OCI-LY7 (cell line): ENCODE measurements at regions not wholly inside any gene's neighbourhood (a gene's known extent, or its start where the extent isn't known, plus 50 kb on each side); places are given as distances from the start of the nearest gene placed in this dataset.

ENCODE experiments used
- BruUV-seq: library from RNA; stranded (reverse); fragments of 400-500 nt; replicated peaks from 2 replicates; lab custom pipeline; 2021; lab: Mats Ljungman, UMichigan
- CTCF ChIA-PET: fragments of 300-600 bp; sonication (Branson Sonifier 250); formaldehyde crosslinking; loops from one replicate; lab custom pipeline; 2022; ENCODE audit warnings: antibody characterized with exemption; ENCODE audit not compliant: unreplicated experiment; lab: Charles Lee
- POLR2A ChIA-PET: fragments of 300-600 bp; sonication (Branson Sonifier 250); formaldehyde crosslinking; loops from one replicate; lab custom pipeline; 2022; ENCODE audit warnings: antibody characterized with exemption; lab: Charles Lee
- DNase-seq: peaks from one replicate; pipeline ENCODE4 v3.0.0-alpha.2; 2015; ENCODE audit warnings: low spot score
- H2AFZ ChIP-seq: fragments of 200-600 bp; sonication (generic), shearing (Covaris generic); 2 replicates; pipeline ENCODE4 v1.6.1; 2014; ENCODE audit warnings: mild to moderate bottlenecking, antibody characterized with exemption, low read length, moderate library complexity
- H3K27ac ChIP-seq: fragments of 200-600 bp; sonication (generic); 2 replicates; pipeline ENCODE4 v1.5.1; 2014; ENCODE audit warnings: mixed run types, low read depth, mild to moderate bottlenecking, moderate library complexity, low read length, inconsistent platforms; ENCODE audit not compliant: poor library complexity, severe bottlenecking
- H3K36me3 ChIP-seq: fragments of 200-600 bp; sonication (generic); 2 replicates; pipeline ENCODE4 v1.6.1; 2014; ENCODE audit warnings: mild to moderate bottlenecking, antibody characterized with exemption, low read length, moderate library complexity, mixed read lengths; ENCODE audit not compliant: insufficient read depth
- H3K4me1 ChIP-seq: fragments of 200-600 bp; sonication (generic); 2 replicates; pipeline ENCODE4 v1.5.1; 2014; ENCODE audit warnings: mild to moderate bottlenecking, low read length; ENCODE audit not compliant: insufficient read depth, poor library complexity, severe bottlenecking
- H3K4me2 ChIP-seq: fragments of 200-600 bp; sonication (generic); 2 replicates; pipeline ENCODE4 v1.6.1; 2014; ENCODE audit warnings: mild to moderate bottlenecking, low read length
- H3K4me3 ChIP-seq: fragments of 200-600 bp; sonication (generic); 2 replicates; pipeline ENCODE4 v1.5.1; 2014; ENCODE audit warnings: mild to moderate bottlenecking, low read depth, low read length; ENCODE audit not compliant: poor library complexity, severe bottlenecking
- H3K79me2 ChIP-seq: fragments of 200-600 bp; sonication (generic); 2 replicates; pipeline ENCODE4 v1.6.1; 2016; ENCODE audit warnings: low read depth, mild to moderate bottlenecking, low read length, moderate library complexity, mixed read lengths; ENCODE audit not compliant: insufficient read depth
- H3K9me2 ChIP-seq: fragments of 200-600 bp; sonication (generic); 2 replicates; pipeline ENCODE4 v1.6.1; 2016; ENCODE audit warnings: mild to moderate bottlenecking, low read length, mixed read lengths; ENCODE audit not compliant: insufficient read depth
- H3K9me3 ChIP-seq: fragments of 200-600 bp; sonication (generic); 2 replicates; pipeline ENCODE4 v1.6.1; 2014; ENCODE audit warnings: mild to moderate bottlenecking, mixed run types, low read length, mixed read lengths
- H4K20me1 ChIP-seq: fragments of 200-600 bp; sonication (generic); 2 replicates; pipeline ENCODE4 v1.6.1; 2014; ENCODE audit warnings: mild to moderate bottlenecking, antibody characterized with exemption, low read length, moderate library complexity, mixed read lengths; ENCODE audit not compliant: insufficient read depth
- EZH2phosphoT487 ChIP-seq: fragments of 200-600 bp; sonication (generic); IDR thresholded peaks from 2 replicates; pipeline ENCODE4 v1.6.1; 2018; ENCODE audit warnings: low read depth, borderline replicate concordance, mild to moderate bottlenecking, mixed run types, antibody characterized with exemption, low read length, moderate library complexity, mixed read lengths
- intact Hi-C: fragments of 100-400 bp; cut with micrococcal nuclease; formaldehyde crosslinking; loops from one replicate; pipeline ENCODE4 v1.10.0; 2022; ENCODE audit not compliant: unreplicated experiment
- TF ChIP-seq, protein P1 (sequence below): fragments of 200-600 bp; sonication (generic); conservative IDR thresholded peaks from 2 replicates; pipeline ENCODE4 v1.5.1; 2014; ENCODE audit warnings: mild to moderate bottlenecking, antibody characterized with exemption, low read length, moderate library complexity, mixed read lengths

DNA sequence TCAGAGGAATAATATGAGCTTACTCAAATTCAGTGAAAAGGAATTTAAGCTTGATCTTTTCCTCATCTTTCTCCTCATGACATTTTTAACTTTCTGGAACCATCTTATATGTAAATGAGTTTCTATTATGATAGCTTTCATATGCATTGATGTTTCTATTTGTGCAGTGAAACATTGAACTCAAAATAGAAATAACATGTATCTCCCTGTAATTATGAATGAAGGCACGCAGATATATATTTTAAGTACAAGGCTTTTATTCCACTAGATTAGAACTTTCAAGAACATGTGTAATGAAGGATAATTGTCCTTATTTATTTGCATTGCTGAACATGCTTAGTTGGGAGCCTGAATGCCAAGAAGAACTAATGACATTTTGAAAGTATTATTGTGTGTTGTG is 1391.7 kb upstream of the MIR17HG start:
- H4K20me1 ChIP-seq, result no peaks in the 10 kb centered on the region
- CTCF ChIA-PET, result no interaction called here
- TF ChIP-seq EZH2phosphoT487, result no peak
- TF ChIP-seq, protein P1, sequence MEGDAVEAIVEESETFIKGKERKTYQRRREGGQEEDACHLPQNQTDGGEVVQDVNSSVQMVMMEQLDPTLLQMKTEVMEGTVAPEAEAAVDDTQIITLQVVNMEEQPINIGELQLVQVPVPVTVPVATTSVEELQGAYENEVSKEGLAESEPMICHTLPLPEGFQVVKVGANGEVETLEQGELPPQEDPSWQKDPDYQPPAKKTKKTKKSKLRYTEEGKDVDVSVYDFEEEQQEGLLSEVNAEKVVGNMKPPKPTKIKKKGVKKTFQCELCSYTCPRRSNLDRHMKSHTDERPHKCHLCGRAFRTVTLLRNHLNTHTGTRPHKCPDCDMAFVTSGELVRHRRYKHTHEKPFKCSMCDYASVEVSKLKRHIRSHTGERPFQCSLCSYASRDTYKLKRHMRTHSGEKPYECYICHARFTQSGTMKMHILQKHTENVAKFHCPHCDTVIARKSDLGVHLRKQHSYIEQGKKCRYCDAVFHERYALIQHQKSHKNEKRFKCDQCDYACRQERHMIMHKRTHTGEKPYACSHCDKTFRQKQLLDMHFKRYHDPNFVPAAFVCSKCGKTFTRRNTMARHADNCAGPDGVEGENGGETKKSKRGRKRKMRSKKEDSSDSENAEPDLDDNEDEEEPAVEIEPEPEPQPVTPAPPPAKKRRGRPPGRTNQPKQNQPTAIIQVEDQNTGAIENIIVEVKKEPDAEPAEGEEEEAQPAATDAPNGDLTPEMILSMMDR, result no peak
- no peak overlapping the region for H3K4me3 ChIP-seq
- H3K4me1 ChIP-seq, result no peaks in the 10 kb centered on the region
- DNase-seq, result no peak
- H3K36me3 ChIP-seq, result no peaks in the 10 kb centered on the region
- BruUV-seq, result no TSS peak
- H3K4me2 ChIP-seq, result no peak overlapping the region
- H2AFZ ChIP-seq, result no peak overlapping the region
- POLR2A ChIA-PET, result interaction anchor here (0.5 to 0.9 kb wide), 2 partner anchors 10 to 37 kb away, joined by 3 read pairs; no protein-coding TSS in a partner anchor
- peaks cover 31% of the 10 kb centered on the region; the same call in 1 of the 2 replicates for H3K9me3 ChIP-seq
- no peak overlapping the region for H3K27ac ChIP-seq
- no peaks in the 10 kb centered on the region for H3K79me2 ChIP-seq
- H3K9me2 ChIP-seq, result peaks cover 4% of the 10 kb centered on the region; the same call in 1 of the 2 replicates
- intact Hi-C loops, result no loop called here

GRCh38 chr13:89959074-89959473 is 1388.4 kb upstream of the MIR17HG start:
- ChIA-PET CTCF (no interaction called here), POLR2A (interaction anchor here (0.6 to 1.1 kb wide), 4 partner anchors 8 to 1170 kb away, joined by 3 to 5 read pairs (median 4); no protein-coding TSS in a partner anchor)
- Histone ChIP-seq H3K27ac (no peak overlapping the region), H3K4me1 (no peaks in the 10 kb centered on the region), H3K36me3 (no peaks in the 10 kb centered on the region), H3K9me3 (peaks cover 31% of the 10 kb centered on the region), H3K9me2 (peaks cover 5% of the 10 kb centered on the region; the same call in 1 of the 2 replicates), H2AFZ (no peak overlapping the region), H3K4me3 (no peak overlapping the region), H3K79me2 (no peaks in the 10 kb centered on the region), H3K4me2 (no peak overlapping the region), H4K20me1 (no peaks in the 10 kb centered on the region)
- TF ChIP-seq, protein P1, result no peak
- TF ChIP-seq EZH2phosphoT487, result no peak
- no TSS peak for BruUV-seq
- DNase-seq, result no peak
- intact Hi-C loops, result no loop called here

DNA sequence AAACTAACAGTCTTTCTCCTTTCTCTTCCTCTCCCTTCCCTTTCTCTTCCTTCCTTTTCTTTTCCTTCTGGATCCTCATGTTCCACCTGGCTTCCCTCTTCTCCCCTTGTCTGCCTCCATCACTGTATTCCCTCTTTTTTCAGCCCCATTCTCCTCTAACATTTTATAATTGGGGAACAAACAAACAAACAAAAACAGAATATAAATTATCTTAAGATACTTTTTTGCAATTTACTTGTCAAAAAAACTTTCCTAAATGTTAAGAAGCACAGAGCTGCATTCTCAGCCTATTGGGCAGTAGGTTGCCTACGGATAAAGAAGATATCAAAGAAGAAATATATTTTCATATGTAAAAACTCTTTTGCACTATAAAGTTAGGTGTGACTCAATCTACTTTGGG is 1382.2 kb upstream of the MIR17HG start:
- H3K79me2 ChIP-seq, result no peaks in the 10 kb centered on the region

More for the DNA sequence above, 1382.2 kb upstream of the MIR17HG start:
- TF ChIP-seq, protein P1, result no peak
- TF ChIP-seq EZH2phosphoT487, result no peak
- no peak overlapping the region for H3K4me2 ChIP-seq
- peaks cover 6% of the 10 kb centered on the region; the same call in 1 of the 2 replicates for H3K9me3 ChIP-seq
- intact Hi-C loops, result no loop called here
- no peaks in the 10 kb centered on the region for H4K20me1 ChIP-seq
- DNase-seq, result no peak
- no peaks in the 10 kb centered on the region for H3K36me3 ChIP-seq
- no peak overlapping the region for H2AFZ ChIP-seq
- no peaks in the 10 kb centered on the region for H3K4me1 ChIP-seq
- no TSS peak for BruUV-seq
- no peak overlapping the region for H3K27ac ChIP-seq
- H3K9me2 ChIP-seq, result peaks cover 5% of the 10 kb centered on the region; the same call in 1 of the 2 replicates
- H3K4me3 ChIP-seq, result no peak overlapping the region
- CTCF ChIA-PET, result no interaction called here
- POLR2A ChIA-PET, result interaction anchor here (0.7 to 0.8 kb wide), 2 partner anchors 12 to 25 kb away, joined by 3 to 5 read pairs; no protein-coding TSS in a partner anchor
